ENCODE measurements at regions not wholly inside any gene's neighbourhood (a gene's known extent, or its start where the extent isn't known, plus 50 kb on each side); places are given as distances from the start of the nearest gene placed in this dataset.
A peak's percentile ranks its signal among the peaks of the same experiment; 100 is the strongest.
"Not testable (repeated sequence)": the region's sequence is repeated elsewhere in the genome, so short reads cannot be mapped to it uniquely, and the experiment has no call there.

DNA sequence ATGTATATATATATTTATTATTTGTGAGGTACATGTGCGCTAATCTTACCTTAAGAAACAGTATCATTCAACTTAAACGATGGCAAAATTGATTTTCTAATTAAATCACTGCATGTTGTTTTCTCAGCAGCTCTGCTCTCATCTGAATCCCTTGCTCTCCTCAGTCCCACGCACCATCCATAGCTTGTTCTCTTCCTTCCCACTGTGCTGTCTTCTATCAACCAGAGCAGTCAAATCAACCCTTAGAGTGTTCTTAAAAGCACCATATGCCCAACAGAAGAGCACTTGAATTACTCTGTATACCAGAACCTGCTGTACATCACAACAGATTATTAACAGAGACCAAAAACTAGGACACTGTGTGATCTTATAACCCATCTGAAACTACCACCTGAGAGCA lies 209.4 kb upstream of the G2E3 start:
- DNase-seq (ENCODE audit: low read depth in 2 of 3, low spot score in 2 of 3) = no peak

DNA sequence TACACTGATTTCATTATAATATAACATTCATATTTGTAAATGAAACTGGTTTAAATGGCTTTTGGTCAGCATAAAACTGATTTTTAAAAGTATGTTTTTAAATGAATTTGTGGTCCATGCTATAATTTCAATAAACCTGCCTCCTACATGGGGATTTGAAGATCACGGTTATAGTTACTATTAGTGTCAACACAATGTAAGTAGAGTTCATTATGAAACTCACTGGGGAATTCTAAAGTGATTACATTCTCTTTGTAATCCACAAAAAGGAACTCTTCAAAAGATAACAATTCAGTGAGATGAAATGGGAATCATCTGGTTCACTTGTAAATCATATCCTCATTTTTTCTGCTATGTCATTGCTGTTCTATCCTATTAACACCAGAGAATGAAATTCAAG lies 204.5 kb upstream of the G2E3 start:
- DNase-seq (ENCODE audit: low read depth in 2 of 3, low spot score in 2 of 3) = no peak

DNA sequence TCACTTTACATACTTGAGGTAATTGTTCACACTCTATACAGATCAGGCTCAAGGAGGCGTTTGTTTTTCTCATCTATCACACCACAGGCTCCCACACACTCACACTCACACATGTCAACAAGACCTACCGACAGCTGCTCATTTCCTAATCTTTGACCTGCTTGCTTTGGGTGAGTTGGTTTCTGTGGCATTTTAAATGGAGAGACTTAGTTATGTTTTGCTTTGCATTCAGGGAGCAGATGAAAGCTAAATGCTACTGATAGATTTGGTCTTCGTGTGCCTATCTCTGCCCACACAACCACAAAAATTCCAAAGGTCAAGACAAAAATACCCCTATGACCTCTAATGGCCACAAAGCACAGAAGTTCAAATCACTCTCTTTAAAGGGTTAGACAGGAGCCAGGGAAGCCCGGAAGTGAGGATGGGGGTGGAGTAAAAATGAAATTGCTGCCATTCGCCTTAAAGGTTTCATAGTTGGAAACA lies 203.5 kb upstream of the G2E3 start:
- DNase-seq (ENCODE audit: low read depth in 2 of 3, low spot score in 2 of 3) = no peak

DNA sequence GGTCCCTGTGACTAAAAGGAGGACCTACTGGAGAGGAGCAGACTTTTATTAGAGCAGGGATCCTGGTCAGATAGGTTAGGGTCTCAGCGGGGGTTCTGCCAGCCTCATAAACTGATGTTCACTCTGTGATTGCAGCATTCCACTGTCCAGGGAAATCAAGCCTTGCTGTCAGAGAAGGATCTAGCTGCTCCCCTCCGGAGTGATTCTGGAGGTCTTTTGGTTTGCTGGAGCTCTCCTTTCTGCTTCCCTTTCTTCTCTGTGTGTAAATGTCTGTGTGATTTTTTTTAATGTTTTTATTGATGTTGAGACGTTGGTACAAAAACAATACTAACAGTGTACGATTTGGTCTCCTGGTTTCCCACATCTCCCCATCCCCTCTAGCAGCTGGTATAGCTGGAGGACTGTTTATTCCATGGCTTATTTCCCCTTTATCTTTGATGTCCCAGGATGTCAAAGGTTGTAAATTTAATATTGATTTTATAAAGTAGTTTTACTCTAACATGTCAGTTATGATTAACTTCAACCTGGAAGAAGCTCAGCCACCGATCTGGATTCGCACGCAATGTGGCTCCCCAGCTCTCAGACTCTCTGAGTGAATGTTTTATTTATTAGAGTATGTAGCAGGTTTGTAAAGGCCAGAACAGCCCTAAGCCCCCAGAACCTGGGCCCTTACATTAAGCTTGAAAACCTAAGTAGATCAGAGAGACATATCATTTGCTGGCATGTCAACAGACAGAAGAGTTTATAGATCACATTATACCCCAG lies 202.3 kb upstream of the G2E3 start:
- no peak for DNase-seq (ENCODE audit: low read depth in 2 of 3, low spot score in 2 of 3)

DNA sequence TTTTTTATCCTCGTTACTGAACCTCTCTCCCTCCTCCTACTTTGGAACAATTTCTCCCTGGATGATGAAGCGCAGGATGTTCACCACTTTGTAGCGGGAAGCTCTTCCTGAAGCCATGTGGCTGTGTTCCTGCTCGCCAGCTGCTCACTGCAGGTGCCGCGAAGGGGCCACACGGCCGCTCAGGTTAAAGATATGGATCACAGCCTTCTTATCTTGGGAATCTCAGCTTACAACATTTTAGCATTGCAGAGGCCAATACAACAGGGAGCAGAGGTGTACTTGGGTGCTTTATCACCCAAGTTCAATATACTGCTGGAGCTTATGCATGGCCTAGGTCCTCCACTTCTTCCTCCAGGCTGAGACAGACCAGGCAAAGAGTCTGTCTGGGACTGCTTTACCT lies 201.2 kb upstream of the G2E3 start:
- no peak for DNase-seq (ENCODE audit: low read depth in 2 of 3, low spot score in 2 of 3)

DNA sequence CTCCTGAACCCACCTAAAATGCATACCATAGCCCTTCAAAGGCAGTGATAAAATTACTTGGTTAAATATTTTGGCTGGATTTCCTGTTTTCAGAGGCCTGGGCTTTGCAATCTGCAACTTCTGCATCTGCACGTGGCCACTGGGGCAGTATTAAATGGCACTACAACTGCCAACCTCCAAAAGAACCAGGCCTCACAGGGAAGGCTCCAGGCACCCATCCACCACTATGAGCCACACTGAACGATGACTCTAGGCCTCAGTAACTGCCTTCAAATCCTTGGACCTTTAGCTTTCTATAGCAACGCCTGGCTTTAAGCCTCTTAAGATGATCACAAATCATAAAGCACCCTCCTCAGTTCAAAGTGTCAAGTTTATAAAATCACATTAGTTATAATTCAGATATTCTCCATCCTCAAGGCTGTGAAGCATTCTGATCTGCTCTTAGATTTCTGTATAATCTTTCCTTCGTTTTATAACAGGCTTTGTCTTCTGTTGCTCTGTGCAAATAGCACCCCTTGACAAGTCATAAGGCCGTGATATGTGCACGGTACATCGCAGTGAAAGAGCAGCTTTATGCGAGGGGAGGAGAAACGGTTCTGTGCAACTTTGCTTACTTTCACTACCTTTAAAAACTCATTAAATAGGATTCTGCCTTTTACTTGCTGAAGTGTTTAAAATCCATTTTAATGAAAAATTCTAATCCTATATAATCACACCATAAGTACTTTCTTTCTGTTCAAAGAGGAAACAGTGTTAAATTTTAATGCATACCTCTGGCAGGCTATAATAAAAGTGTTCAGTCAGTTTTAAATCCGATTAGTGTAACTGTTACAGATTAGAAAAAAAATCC lies 196.4 kb upstream of the G2E3 start:
- DNase-seq (ENCODE audit: low read depth in 2 of 3, low spot score in 2 of 3) = no peak

DNA sequence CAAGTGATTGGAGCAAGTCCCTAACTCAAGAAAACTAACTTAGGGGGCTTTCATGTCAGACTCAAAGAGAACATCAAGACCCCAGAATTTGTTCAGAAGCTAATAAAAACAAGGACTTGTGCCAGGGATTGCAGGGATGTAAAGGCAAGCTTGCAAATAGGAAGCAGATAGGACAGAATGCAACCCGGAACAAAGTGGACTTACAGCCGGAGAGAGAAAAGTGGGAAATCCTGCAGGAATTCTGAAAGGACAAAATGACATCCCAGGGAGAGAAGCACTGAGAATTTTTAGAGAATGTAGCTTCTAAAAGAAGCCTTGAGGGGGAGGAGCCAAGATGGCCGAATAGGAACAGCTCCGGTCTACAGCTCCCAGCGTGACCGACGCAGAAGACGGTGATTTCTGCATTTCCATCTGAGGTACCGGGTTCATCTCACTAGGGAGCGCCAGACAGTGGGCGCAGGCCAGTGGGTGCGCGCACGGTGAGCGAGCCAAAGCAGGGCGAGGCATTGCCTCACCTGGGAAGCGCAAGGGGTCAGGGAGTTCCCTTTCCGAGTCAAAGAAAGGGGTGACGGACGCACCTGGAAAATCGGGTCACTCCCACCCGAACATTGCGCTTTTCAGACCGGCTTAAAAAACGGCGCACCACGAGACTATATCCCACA lies 195.6 kb upstream of the G2E3 start:
- not testable (repeated sequence) for DNase-seq (ENCODE audit: low read depth in 2 of 3, low spot score in 2 of 3)

DNA sequence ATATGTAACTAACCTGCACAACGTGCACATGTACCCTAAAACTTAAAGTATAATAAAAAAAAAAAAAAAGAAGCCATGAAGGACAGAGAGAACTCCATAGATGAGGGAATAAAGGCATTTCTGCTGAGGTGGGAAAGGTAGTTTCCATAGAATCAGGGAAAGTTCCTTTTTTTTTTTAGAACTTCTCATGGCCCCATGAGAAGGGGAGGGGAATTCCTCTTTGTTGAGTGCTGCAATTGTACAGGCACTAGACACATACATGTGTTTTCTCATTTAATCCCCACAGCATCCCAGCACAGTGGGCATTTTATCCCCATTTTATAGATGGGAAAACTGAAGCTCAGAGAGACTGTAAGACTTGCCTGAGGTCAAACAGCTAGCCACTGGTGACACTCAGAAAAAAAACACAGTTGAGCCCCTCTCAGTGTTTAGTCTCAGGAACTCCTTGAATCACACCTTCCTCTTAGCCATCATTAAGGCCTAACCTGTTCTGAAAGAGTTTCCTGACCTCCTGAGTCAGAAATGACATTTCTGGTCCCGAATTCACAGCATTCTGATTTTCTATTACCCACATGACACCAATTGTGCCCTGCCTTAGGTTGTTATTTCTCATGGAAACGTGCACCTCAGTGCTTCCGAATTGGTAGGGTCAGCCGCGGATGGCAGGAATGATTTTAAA lies 189.3 kb upstream of the G2E3 start:
- no peak for DNase-seq (ENCODE audit: low read depth in 2 of 3, low spot score in 2 of 3)

DNA sequence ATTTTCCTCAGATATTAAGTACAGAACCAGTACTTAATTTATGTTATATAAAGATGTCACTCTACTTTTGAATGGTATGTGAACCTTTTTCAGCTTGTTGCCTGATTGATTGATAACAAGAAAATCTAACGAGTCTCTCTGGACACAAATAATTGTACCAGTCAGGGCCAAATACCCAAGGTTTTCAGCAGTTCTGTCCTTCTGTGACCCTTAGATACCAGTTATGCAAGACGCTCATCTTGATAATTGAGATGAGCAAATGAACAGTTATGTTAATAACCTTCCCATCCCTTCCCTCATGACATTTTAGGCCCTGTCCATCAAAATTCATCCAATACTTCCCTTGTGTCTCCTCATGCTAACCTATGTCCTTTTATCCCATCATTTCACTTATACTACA lies 185.9 kb upstream of the G2E3 start:
- no peak for DNase-seq (ENCODE audit: low read depth in 2 of 3, low spot score in 2 of 3)

DNA sequence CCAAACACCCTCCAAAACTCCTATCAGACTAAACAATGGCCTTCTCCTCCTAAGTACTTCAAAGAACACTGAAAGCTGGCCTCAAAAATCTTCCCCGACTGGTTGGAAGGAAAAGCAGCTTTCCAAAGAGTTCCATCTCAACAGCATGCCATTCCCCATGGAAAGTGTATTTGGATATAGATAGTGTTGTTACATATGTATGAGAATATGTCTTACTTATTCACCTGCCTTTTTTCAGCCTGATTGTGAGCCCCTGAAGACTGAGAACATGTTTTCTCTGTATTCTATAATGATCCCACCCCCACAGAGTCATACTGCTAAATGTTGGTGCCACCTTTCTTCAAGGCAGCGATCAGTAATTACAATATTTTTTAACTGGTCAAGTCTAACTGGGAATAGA lies 185.4 kb upstream of the G2E3 start:
- no peak for DNase-seq (ENCODE audit: low read depth in 2 of 3, low spot score in 2 of 3)

DNA sequence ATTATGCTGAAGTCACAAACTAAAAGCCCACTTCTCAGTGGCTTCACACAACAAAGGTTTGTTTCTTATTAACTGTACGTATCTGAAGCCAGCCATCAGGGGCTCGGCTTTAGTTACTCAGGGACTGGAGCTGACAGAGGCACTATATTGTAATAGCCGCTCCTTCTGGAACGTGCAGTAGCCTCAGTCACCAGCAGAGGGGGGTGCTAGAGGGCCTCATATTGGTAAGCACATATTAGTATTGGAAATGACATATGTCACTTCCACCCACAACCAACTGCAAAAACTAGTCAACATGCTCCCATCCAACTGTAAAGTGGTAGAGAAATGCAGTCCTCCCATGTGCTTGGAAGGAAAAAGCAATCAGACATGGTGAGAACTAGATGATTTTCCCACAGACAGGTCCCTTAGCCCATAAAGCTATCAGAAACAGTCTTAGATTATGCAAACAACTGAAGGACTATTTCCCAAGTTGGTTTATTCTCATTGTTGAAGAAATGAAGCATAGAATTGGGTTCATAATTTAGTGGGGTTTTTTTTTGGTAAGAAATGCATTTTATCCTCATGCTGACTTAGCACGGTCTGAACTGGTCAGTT lies 183.6 kb upstream of the G2E3 start:
- DNase-seq (ENCODE audit: low read depth in 2 of 3, low spot score in 2 of 3) = peak; percentile 2 to 70 (median 42)

DNA sequence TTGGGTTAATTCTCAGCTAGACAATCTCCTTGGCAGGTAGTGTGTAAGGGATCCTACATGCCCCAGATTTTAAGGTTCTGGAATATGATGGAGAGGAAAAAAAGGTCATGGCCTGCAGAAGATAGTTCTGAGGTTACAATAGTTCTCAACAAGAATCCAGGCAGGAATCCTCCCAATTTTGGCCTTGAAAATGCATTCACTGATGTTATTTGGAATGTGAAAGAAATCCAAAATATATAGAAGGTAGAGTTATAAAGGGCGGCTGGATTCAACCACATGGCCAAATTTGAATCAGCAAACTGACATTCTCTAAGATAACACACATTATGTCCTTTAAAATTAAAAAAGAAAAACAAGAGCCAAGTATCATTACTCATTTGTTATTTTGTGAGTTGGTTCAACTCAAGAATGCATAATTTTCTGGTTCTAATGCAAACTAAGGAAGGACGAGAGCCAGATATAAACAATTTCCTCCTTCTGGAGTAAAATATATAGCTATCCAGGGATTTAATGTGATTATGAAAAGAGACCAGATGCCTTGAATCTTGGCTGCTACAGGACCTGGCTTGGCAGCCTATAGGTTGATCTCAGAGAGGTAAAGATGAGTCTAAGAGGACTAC lies 177.0 kb upstream of the G2E3 start:
- no peak for DNase-seq (ENCODE audit: low read depth in 2 of 3, low spot score in 2 of 3)

DNA sequence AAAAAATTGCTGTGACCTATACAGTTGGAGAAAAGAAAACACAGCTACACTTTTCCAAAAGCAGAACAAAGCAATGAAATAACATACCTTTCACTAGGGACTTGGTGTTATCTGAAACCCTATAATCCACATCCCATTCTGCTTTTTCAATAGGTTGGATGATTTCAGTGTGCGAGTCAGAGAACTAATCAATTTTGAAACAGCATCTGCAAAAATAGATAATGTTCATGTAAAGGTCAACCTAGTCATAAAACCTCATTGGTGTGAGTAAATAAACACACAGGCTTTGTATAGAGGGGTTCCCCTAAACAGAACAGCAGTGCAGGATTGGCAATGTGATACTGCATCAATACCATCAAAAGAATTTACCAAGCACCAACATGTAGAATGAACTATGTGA lies 173.0 kb upstream of the G2E3 start:
- no peak for DNase-seq (ENCODE audit: low read depth in 2 of 3, low spot score in 2 of 3)

DNA sequence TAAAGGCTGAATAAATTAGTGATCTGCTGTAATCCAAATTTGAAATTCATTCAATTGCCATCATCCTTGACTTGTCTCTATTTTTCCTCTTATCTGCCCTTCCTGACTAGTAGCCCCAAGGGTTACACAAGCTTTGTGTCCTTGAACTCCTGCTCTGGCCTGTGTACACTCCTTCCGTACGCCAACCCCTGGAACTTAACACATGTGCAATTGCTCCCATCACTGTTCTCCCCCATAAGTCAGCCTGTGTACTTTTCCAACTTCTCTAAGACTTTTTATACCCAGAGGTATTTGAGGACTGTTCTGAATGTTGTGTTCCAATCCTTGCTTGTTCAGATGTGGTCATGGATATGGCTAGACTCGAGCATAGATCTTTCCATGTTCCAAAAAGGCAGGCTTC lies 171.1 kb upstream of the G2E3 start:
- DNase-seq (ENCODE audit: low read depth in 2 of 3, low spot score in 2 of 3) = no peak

DNA sequence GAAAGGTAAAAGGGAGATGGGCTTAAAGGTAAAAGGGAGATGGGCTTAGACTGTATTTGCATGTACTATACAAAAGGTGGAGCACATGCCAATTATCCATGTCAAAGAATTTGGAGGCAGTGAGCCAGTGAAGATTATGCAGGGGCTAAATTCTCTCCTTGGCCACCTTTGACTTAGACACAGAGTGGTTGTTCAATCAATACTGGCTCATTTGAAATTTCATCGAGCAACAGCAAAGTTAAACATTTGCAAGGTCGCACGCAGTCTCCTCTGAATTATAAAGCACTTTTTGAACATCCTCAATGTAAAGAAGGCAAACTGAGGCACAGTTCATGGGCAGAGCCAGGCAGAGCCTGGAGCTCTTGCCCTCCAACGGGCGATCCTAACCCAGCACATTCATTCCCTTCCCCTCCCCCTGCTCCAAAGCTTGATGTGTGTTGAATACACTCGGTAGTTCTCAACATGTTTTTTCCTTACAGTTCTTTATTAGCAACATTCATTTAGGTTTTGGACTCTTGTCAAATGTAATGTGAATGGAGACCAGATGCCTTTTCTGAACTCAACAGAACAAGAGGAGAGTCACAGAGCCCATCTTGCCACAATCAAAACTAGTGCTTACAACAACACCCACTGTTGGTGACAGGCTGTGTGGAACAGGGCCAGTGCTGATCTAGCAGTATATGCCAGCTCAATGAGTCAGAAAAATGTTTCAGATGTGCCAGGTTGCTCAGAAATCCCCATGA lies 169.7 kb upstream of the G2E3 start:
- DNase-seq (ENCODE audit: low read depth in 2 of 3, low spot score in 2 of 3) = no peak

DNA sequence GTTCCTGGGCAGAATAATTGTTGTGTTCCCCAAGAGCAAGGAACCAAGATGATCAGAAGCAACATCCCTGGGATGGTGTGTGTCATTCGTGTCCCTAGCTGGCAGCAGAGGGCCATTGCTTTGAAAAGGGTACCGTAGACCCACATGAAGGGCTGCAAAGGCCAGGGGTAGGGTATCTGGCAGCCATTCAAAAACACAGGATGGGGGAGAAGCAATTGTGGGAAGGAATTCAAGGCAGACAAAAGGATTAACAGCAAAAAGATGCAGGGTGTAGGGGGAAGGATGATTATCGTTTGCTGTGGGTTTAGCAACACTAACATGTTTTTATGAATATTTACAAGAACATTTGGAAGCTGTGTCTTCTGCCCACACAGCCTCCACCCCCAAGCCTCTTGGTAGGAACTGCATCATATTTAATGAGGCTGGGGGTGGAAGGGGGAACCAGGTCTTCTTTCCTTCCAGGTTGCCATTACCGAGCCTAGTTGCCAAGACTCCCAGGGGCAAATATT lies 169.0 kb upstream of the G2E3 start:
- no peak for DNase-seq (ENCODE audit: low read depth in 2 of 3, low spot score in 2 of 3)

DNA sequence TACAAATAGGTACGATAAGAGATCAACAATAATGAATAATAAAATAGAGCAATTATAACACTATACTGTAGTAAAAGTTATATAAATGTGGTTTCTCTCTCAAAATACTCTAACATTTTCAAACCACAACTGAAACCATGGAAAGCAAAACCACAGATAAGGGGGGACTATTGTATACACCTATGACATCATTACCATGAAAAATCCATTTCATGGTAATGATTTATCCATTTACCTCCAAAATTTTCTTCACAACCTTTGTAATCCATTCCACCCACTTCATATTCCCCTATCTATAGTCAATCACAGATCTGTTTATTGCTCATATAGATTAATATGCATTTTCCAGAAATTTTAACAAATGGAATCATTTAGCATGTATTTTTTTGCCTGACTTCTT lies 163.9 kb upstream of the G2E3 start:
- no peak for DNase-seq (ENCODE audit: low read depth in 2 of 3, low spot score in 2 of 3)

DNA sequence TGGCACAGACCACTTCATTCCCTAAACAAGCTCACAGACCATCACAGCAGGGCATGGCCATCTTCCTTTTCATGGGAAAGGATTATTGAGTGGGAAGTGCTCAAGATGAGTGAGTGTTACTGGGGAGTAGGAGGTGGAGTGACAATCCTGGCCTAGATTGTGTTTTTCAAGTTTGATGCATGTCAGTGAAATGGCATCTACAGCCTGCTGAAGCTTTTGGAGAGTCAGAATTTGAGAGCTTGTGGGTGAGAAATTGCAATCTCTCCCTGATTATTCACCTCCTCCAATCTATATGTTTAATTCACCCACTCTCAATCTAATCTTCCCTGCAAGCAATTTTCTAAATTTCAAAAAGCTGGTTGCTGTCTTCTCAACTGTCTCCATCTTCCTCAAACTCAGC lies 156.1 kb upstream of the G2E3 start:
- no peak for DNase-seq (ENCODE audit: low read depth in 2 of 3, low spot score in 2 of 3)

DNA sequence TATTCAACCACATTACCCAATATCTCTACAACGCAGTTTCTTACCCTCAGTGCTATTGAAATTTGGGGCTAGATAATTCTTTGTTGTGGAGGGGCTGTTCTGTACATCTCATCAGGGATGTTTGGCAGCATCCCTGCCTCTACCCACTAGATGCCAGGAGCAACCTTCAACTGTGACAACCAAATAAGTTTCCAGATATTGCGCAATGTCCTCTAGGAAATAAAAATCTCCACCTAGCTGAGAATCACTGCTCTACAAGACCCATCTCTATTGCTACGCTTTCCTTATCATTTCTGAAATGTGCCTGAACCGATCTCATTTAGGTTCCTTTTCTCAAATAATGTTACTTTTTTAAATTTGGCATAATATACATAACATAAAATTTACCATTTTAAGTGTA lies 155.2 kb upstream of the G2E3 start:
- DNase-seq (ENCODE audit: low read depth in 2 of 3, low spot score in 2 of 3) = no peak
